Activated CD8-positive, alpha-beta T cell treated with anti-CD3 and anti-CD28 coated beads for 36 hours (primary cell): ENCODE measurements at regions not wholly inside any gene's neighbourhood (a gene's known extent, or its start where the extent isn't known, plus 50 kb on each side); places are given as distances from the start of the nearest gene placed in this dataset.

Experiments
- ATAC-seq: fragments of 200-7000 bp; cut with Tn5 transposase; one replicate; pipeline ENCODE4 v1.10.0; 2021; ENCODE audit warnings: mild to moderate bottlenecking, moderate library complexity
- CTCF ChIA-PET: fragments of 350-600 bp; sonication (Branson Sonifier 250); formaldehyde crosslinking; loops from one replicate; lab custom pipeline; 2021; ENCODE audit warnings: antibody characterized with exemption; lab: Charles Lee
- POLR2A ChIA-PET: fragments of 350-600 bp; sonication (Branson Sonifier 250); formaldehyde crosslinking; loops from one replicate; lab custom pipeline; 2021; ENCODE audit warnings: antibody characterized with exemption; lab: Charles Lee
- DNase-seq: peaks from one replicate; pipeline ENCODE4 v3.0.0-alpha.2; 2020
- H3K27ac Mint-ChIP-seq: one replicate; pipeline ENCODE4 v1.8.0; 2021; ENCODE audit warnings: mild to moderate bottlenecking, mixed read lengths
- H3K27me3 Mint-ChIP-seq: one replicate; pipeline ENCODE4 v1.8.0; 2021; ENCODE audit warnings: mixed read lengths
- H3K36me3 Mint-ChIP-seq: one replicate; pipeline ENCODE4 v1.8.0; 2021; ENCODE audit warnings: low read depth, mixed read lengths
- H3K4me1 Mint-ChIP-seq: one replicate; pipeline ENCODE4 v1.8.0; 2021; ENCODE audit warnings: low read depth, mixed read lengths
- H3K4me3 Mint-ChIP-seq: one replicate; pipeline ENCODE4 v1.8.0; 2021; ENCODE audit warnings: mild to moderate bottlenecking, moderate library complexity, mixed read lengths
- H3K9me3 Mint-ChIP-seq: one replicate; pipeline ENCODE4 v1.8.0; 2021; ENCODE audit warnings: mixed read lengths
- intact Hi-C: fragments of 100-400 bp; cut with micrococcal nuclease; formaldehyde crosslinking; loops from one replicate; pipeline ENCODE4 v1.10.0; 2022
- TF ChIP-seq, protein P1 (sequence below): fragments of 200-600 bp; IDR thresholded peaks from one replicate; pipeline ENCODE4 v1.8.0; 2022; ENCODE audit warnings: antibody characterized with exemption, mild to moderate bottlenecking

GRCh38 chr3:87733671-87734367 lies 325.0 kb downstream of the CGGBP1 start:
- ChIA-PET CTCF (no interaction called here), POLR2A (no interaction called here)
- ATAC-seq: no peak
- no peak overlapping the region for H3K4me3 Mint-ChIP-seq
- H3K4me1 Mint-ChIP-seq: no peaks in the 10 kb centered on the region
- no peak overlapping the region for H3K27ac Mint-ChIP-seq
- H3K36me3 Mint-ChIP-seq: no peaks in the 10 kb centered on the region
- TF ChIP-seq, protein P1, sequence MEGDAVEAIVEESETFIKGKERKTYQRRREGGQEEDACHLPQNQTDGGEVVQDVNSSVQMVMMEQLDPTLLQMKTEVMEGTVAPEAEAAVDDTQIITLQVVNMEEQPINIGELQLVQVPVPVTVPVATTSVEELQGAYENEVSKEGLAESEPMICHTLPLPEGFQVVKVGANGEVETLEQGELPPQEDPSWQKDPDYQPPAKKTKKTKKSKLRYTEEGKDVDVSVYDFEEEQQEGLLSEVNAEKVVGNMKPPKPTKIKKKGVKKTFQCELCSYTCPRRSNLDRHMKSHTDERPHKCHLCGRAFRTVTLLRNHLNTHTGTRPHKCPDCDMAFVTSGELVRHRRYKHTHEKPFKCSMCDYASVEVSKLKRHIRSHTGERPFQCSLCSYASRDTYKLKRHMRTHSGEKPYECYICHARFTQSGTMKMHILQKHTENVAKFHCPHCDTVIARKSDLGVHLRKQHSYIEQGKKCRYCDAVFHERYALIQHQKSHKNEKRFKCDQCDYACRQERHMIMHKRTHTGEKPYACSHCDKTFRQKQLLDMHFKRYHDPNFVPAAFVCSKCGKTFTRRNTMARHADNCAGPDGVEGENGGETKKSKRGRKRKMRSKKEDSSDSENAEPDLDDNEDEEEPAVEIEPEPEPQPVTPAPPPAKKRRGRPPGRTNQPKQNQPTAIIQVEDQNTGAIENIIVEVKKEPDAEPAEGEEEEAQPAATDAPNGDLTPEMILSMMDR: no peak
- peaks cover 2% of the 10 kb centered on the region for H3K27me3 Mint-ChIP-seq
- no peak for DNase-seq
- intact Hi-C loops: no loop called here
- no peaks in the 10 kb centered on the region for H3K9me3 Mint-ChIP-seq

DNA sequence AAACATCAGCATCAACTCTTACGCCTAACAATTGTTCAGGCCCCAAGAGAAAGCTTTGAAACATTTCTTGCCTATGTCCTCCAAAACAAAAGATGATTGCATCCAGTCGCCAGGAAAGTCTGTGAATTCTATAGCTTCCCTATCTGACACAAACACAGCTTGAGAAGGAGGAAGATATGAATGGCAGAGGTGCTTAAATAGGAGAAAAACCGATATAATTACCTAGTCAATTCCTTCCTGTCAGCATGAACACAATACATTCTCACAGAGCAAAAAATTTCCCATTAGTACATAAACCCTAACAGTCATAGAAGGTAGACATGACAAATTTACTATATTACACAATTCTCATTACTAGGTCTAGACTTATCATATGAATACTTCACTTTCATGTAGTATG lies 326.5 kb downstream of the CGGBP1 start:
- Mint-ChIP-seq H3K27me3 (peaks cover 2% of the 10 kb centered on the region), H3K4me3 (no peak overlapping the region), H3K4me1 (no peaks in the 10 kb centered on the region), H3K36me3 (no peaks in the 10 kb centered on the region), H3K27ac (no peak overlapping the region), H3K9me3 (no peaks in the 10 kb centered on the region)
- no peak for ATAC-seq
- intact Hi-C loops: no loop called here
- ChIA-PET CTCF (no interaction called here), POLR2A (no interaction called here)
- DNase-seq: no peak
- TF ChIP-seq, protein P1: no peak

- ChIA-PET CTCF (no interaction called here), POLR2A (no interaction called here)
- intact Hi-C loops: no loop called here
- Mint-ChIP-seq H3K9me3 (peaks cover 8% of the 10 kb centered on the region), H3K27ac (no peak overlapping the region), H3K4me3 (no peak overlapping the region), H3K4me1 (no peaks in the 10 kb centered on the region), H3K36me3 (no peaks in the 10 kb centered on the region), H3K27me3 (peaks cover 2% of the 10 kb centered on the region)
- TF ChIP-seq, protein P1: no peak
- ATAC-seq (no peak), DNase-seq (no peak)
These were observed 331.0 kb downstream of the CGGBP1 start for GRCh38 chr3:87727783-87728182.

DNA sequence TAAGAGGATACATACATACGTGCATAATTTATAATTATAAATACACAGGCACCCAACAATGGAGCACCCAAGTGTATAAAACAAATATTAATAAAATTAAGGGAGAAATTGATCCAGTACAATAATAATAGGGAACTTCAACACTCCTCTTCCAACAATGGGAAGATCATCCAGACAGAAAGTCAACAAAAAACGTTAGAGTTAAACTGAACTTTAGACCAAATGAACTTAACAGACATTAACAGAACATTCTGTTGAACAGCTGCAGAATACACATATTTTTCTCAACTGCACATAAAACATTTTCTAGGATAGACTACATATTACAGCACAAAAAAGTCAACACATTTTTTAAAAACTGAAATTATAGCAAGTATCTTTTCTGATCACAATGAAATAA lies 339.7 kb downstream of the CGGBP1 start:
- TF ChIP-seq, protein P1: no peak
- intact Hi-C loops: no loop called here
- Mint-ChIP-seq H3K4me1 (no peaks in the 10 kb centered on the region), H3K4me3 (no peak overlapping the region), H3K36me3 (no peaks in the 10 kb centered on the region), H3K27ac (no peak overlapping the region), H3K9me3 (peaks cover 5% of the 10 kb centered on the region), H3K27me3 (no peaks in the 10 kb centered on the region)
- no peak for ATAC-seq
- POLR2A ChIA-PET: no interaction called here
- no peak for DNase-seq
- CTCF ChIA-PET: no interaction called here

DNA sequence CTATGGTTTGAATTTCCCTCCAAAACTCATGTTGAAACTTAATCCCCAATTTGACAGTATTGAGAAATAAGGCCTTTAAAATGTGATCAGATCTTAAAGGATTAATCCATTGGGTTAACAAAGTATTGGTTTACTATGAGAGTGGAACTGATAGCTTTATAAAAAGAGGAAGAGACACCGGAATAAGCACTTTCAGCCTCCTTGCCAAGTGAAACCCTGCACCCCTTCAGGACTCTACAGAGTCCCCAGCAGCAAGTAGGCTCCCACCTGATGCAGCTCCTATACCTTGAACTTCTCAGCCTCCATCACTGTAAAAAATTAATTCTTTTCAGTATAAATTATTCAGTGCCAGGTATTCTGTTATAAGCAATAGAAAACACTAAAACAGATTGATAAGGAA lies 348.3 kb downstream of the CGGBP1 start:
- TF ChIP-seq, protein P1: no peak
- ChIA-PET CTCF (no interaction called here), POLR2A (no interaction called here)
- H3K4me1 Mint-ChIP-seq: no peaks in the 10 kb centered on the region
- H3K27me3 Mint-ChIP-seq: no peaks in the 10 kb centered on the region
- DNase-seq (no peak), ATAC-seq (no peak)
- peaks cover 2% of the 10 kb centered on the region for H3K9me3 Mint-ChIP-seq
- no peaks in the 10 kb centered on the region for H3K36me3 Mint-ChIP-seq
- no peak overlapping the region for H3K4me3 Mint-ChIP-seq
- H3K27ac Mint-ChIP-seq: no peak overlapping the region
- intact Hi-C loops: no loop called here
